Heart left ventricle (tissue), 16 donors: ENCODE measurements at regions not wholly inside any gene's neighbourhood (a gene's known extent, or its start where the extent isn't known, plus 50 kb on each side); places are given as distances from the start of the nearest gene placed in this dataset.

Experiments used
- ATAC-seq, 4 donors: fragments of 200-7000 bp; cut with Tn5 transposase; one replicate each; pipeline ENCODE4 v1.9.1; 2020 to 2022; ENCODE audit warnings: moderate library complexity in 4 of 4, mild to moderate bottlenecking in 3 of 4, moderate number of reproducible peaks in 1 of 4
- DNase-seq, 5 donors: peaks; one replicate each; pipeline ENCODE4 v3.0.0-alpha.2; 2020
- H3K27ac ChIP-seq, 12 donors: fragments of 200-600 bp; sonication (generic) in 4 of 12; one replicate each; pipeline versions ENCODE4 v1.5.0 to v1.8.0; 2016 to 2022; ENCODE audit warnings: mild to moderate bottlenecking in 2 of 12
- H3K27me3 ChIP-seq, 9 donors: fragments of 200-600 bp; sonication (generic) in 2 of 9; one replicate each; pipeline versions ENCODE4 v1.5.1 to v1.8.0; 2016 to 2022; ENCODE audit warnings: mild to moderate bottlenecking in 3 of 9
- H3K36me3 ChIP-seq, 9 donors: fragments of 200-600 bp; sonication (generic) in 2 of 9; one replicate each; pipeline versions ENCODE4 v1.5.0 to v1.8.0; 2018 to 2022; ENCODE audit warnings: mild to moderate bottlenecking in 2 of 9
- H3K4me1 ChIP-seq, 12 donors: fragments of 200-600 bp; sonication (generic) in 4 of 12; one replicate each; pipeline versions ENCODE4 v1.5.0 to v1.8.0; 2016 to 2022; ENCODE audit warnings: mild to moderate bottlenecking in 3 of 12
- H3K4me3 ChIP-seq, 12 donors: fragments of 200-600 bp; sonication (generic) in 4 of 12; one replicate each; pipeline versions ENCODE4 v1.5.0 to v1.8.0; 2017 to 2022; ENCODE audit warnings: mild to moderate bottlenecking in 9 of 12, moderate library complexity in 4 of 12
- H3K9me3 ChIP-seq, 12 donors: fragments of 200-600 bp; sonication (generic) in 4 of 12; one replicate each; pipeline versions ENCODE4 v1.5.0 to v1.8.0; 2016 to 2022; ENCODE audit warnings: mild to moderate bottlenecking in 1 of 12
- POLR2A ChIP-seq, 2 donors: fragments of 450-650 bp; IDR thresholded peaks; one replicate each; pipeline ENCODE4 v1.6.1; 2017; ENCODE audit warnings: antibody characterized with exemption in 2 of 2, mild to moderate bottlenecking in 2 of 2, moderate library complexity in 2 of 2
- WGBS, 4 donors: extraction: QIAGEN DNeasy Blood & Tissue Kit in 2 of 4; methylation state at CpG; one replicate each; pipeline versions ENCODE4 v1.1.5 to v1.1.7; 2013 to 2018; 5-methylcytosine and 5-hydroxymethylcytosine counted together
- intact Hi-C, 10 donors: fragments of 100-400 bp; cut with DNase I; formaldehyde crosslinking; loops; one replicate each; pipeline versions ENCODE4 v1.11.1 to v1.14.2; 2022
- TF ChIP-seq, protein P1 (sequence below), 12 donors: fragments of 200-600 bp; sonication (generic) in 4 of 12; IDR thresholded peaks; one replicate each; pipeline versions ENCODE4 v1.5.0 to v1.8.0; 2018 to 2022; ENCODE audit warnings: antibody characterized with exemption in 12 of 12, mild to moderate bottlenecking in 5 of 12
- donor health status: ischemic (EF 13 %, LVEDD 7.1; RV severe dilation, severe dysfunction).
- donor health status: healthy with polysubstance abuse.
- donor health status: DM: no; HTN: yes; CAD: no.
- donor health status: DM: no; HTN: no; CAD: no.
- donor health status: ischemic (EF 25% LVEDD 6.9; RV normal size, moderate dysfunction).
- donor health status: ischemic (EF 25% LVEDD 5.7; RV mildly dilated, moderate dysfunction).
- donor health status: healthy.
- donor health status: DM: yes; HTN: yes; CAD: no.
- donor health status: ischemic (EF 35%, LVEDD 5.7; RV mildly dilated, moderate dysfunction).
- donor health status: nonischemic (EF 11% LVEDD 7.7; RV severe dilation, severe dysfunction).
- donor health status: DM: yes; HTN: yes; CAD: no.
- donor health status: PGD.
- donor health status: ischemic (EF 29% LVEDD 5.4; RV normal size, mild dysfunction).
- donor health status: nonischemic (EF 23%, LVEDD 6.1; RV moderate dilation, normal function).

- Histone ChIP-seq H3K4me3 (no peak overlapping the region), H3K27ac (no peak overlapping the region), H3K36me3 (no peaks in the 10 kb centered on the region), H3K27me3 (peaks cover 0 to 6% (median 0%) of the 10 kb centered on the region in 9 donors), H3K4me1 (no peaks in the 10 kb centered on the region), H3K9me3 (peaks cover 0 to 2% (median 0%) of the 10 kb centered on the region in 12 donors)
- intact Hi-C loops, result no loop called here
- DNase-seq (no peak), ATAC-seq (no peak)
- 47 to 55% (median 54%) methylated on average over 5 of the region's 5 CpGs for WGBS, 4 donors
- TF ChIP-seq, protein P1, sequence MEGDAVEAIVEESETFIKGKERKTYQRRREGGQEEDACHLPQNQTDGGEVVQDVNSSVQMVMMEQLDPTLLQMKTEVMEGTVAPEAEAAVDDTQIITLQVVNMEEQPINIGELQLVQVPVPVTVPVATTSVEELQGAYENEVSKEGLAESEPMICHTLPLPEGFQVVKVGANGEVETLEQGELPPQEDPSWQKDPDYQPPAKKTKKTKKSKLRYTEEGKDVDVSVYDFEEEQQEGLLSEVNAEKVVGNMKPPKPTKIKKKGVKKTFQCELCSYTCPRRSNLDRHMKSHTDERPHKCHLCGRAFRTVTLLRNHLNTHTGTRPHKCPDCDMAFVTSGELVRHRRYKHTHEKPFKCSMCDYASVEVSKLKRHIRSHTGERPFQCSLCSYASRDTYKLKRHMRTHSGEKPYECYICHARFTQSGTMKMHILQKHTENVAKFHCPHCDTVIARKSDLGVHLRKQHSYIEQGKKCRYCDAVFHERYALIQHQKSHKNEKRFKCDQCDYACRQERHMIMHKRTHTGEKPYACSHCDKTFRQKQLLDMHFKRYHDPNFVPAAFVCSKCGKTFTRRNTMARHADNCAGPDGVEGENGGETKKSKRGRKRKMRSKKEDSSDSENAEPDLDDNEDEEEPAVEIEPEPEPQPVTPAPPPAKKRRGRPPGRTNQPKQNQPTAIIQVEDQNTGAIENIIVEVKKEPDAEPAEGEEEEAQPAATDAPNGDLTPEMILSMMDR (IDR thresholded peaks at IDR 0.05), result no peak
- no peak for TF ChIP-seq POLR2A (IDR thresholded peaks at IDR 0.05)
These were observed 451.3 kb downstream of the FOXG1 start for GRCh38 chr14:29217813-29218450.

DNA sequence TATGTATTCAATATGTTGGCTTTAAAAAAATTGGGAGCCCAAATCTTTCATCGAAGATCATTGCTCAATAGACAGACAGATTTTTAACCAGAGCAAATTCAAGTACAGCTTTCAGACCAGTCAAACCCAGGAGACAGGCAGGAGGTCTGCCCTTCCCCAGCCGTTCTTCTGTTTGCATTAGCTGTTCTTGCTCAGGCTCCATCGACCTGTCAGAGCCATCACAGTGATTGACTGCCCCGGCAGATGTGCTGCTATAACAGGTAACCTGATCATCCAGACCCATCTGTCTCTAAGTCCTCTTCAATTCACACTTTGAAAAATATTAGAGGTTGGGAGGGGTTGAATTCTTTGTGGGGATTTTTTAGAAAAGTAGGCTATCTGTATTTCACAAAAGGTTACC lies 453.5 kb downstream of the FOXG1 start:
- Histone ChIP-seq H3K9me3 (peaks cover 0 to 2% (median 0%) of the 10 kb centered on the region in 12 donors), H3K4me3 (no peak overlapping the region), H3K36me3 (no peaks in the 10 kb centered on the region), H3K27me3 (peaks cover 0 to 6% (median 0%) of the 10 kb centered on the region in 9 donors), H3K27ac (no peak overlapping the region), H3K4me1 (no peaks in the 10 kb centered on the region)
- ATAC-seq, result no peak
- TF ChIP-seq, protein P1 (IDR thresholded peaks at IDR 0.05), result no peak
- no peak for TF ChIP-seq POLR2A (IDR thresholded peaks at IDR 0.05)
- DNase-seq, result no peak
- 42 to 47% (median 44%) methylated on average over 4 of the region's 4 CpGs for WGBS, 4 donors
- intact Hi-C loops, result loop anchor here in 1 of 10 donors (10.0 kb wide), 1 partner anchor 205 kb away; no protein-coding TSS in a partner anchor

- H3K36me3 ChIP-seq, result no peaks in the 10 kb centered on the region
- no peaks in the 10 kb centered on the region for H3K4me1 ChIP-seq
- intact Hi-C loops, result loop anchor here in 1 of 10 donors (10.0 kb wide), 1 partner anchor 206 kb away; no protein-coding TSS in a partner anchor
- no peaks in the 10 kb centered on the region for H3K9me3 ChIP-seq
- peaks cover 0 to 6% (median 0%) of the 10 kb centered on the region in 9 donors for H3K27me3 ChIP-seq
- WGBS, 4 donors, result 39 to 48% (median 45%) methylated on average over 3 of the region's 3 CpGs
- H3K4me3 ChIP-seq, result no peak overlapping the region
- H3K27ac ChIP-seq, result no peak overlapping the region
- no peak for DNase-seq
- TF ChIP-seq POLR2A (IDR thresholded peaks at IDR 0.05), result no peak
- TF ChIP-seq, protein P1 (IDR thresholded peaks at IDR 0.05), result no peak
- no peak for ATAC-seq
These were observed 454.0 kb downstream of the FOXG1 start for GRCh38 chr14:29220566-29220965.

- Histone ChIP-seq H3K4me3 (no peak overlapping the region), H3K9me3 (no peaks in the 10 kb centered on the region), H3K27ac (no peak overlapping the region), H3K4me1 (no peaks in the 10 kb centered on the region), H3K27me3 (peaks cover 0 to 6% (median 0%) of the 10 kb centered on the region in 9 donors), H3K36me3 (no peaks in the 10 kb centered on the region)
- DNase-seq (no peak), ATAC-seq (no peak)
- whole genome bisulfite sequencing, 4 donors, result 25 to 36% (median 27%) methylated on average over 1 of the region's 1 CpG
- TF ChIP-seq, protein P1 (IDR thresholded peaks at IDR 0.05), result no peak
- TF ChIP-seq POLR2A (IDR thresholded peaks at IDR 0.05), result no peak
- intact Hi-C loops, result loop anchor here in 1 of 10 donors (10.0 kb wide), 1 partner anchor 207 kb away; no protein-coding TSS in a partner anchor
These were observed 455.4 kb downstream of the FOXG1 start for GRCh38 chr14:29222006-29222405.
